Immature natural killer cell (primary cell): ENCODE measurements at regions not wholly inside any gene's neighbourhood (a gene's known extent, or its start where the extent isn't known, plus 50 kb on each side); places are given as distances from the start of the nearest gene placed in this dataset.
"Not testable (repeated sequence)": the region's sequence is repeated elsewhere in the genome, so short reads cannot be mapped to it uniquely, and the experiment has no call there.

Source experiments
- DNase-seq, 3 donors: peaks; one replicate each; pipeline ENCODE4 v3.0.0; 2022; ENCODE audit warnings: mixed read lengths in 1 of 3
- H3K27ac Mint-ChIP-seq, 6 donors: one replicate each; pipeline ENCODE4 v1.8.0; 2020; ENCODE audit warnings: mixed read lengths in 6 of 6, mild to moderate bottlenecking in 5 of 6, inconsistent platforms in 4 of 6, moderate library complexity in 3 of 6
- H3K27me3 Mint-ChIP-seq, 3 donors: one replicate each; pipeline ENCODE4 v1.8.0; 2020 to 2021; ENCODE audit warnings: low read depth in 3 of 3, mild to moderate bottlenecking in 3 of 3, mixed read lengths in 3 of 3, moderate library complexity in 3 of 3, inconsistent platforms in 1 of 3
- H3K36me3 Mint-ChIP-seq, 3 donors: one replicate each; pipeline ENCODE4 v1.8.0; 2020; ENCODE audit warnings: mixed read lengths in 3 of 3, inconsistent platforms in 2 of 3, mild to moderate bottlenecking in 2 of 3
- H3K4me1 Mint-ChIP-seq, 2 donors: one replicate each; pipeline ENCODE4 v1.8.0; 2020; ENCODE audit warnings: inconsistent platforms in 2 of 2, mild to moderate bottlenecking in 2 of 2, mixed read lengths in 2 of 2, moderate library complexity in 1 of 2
- H3K4me3 Mint-ChIP-seq, 5 donors: one replicate each; pipeline ENCODE4 v1.8.0; 2020; ENCODE audit warnings: mild to moderate bottlenecking in 5 of 5, mixed read lengths in 5 of 5, inconsistent platforms in 3 of 5, moderate library complexity in 3 of 5
- H3K9me3 Mint-ChIP-seq, 6 donors: one replicate each; pipeline ENCODE4 v1.8.0; 2020; ENCODE audit warnings: mild to moderate bottlenecking in 6 of 6, mixed read lengths in 6 of 6, inconsistent platforms in 4 of 6, moderate library complexity in 3 of 6

DNA sequence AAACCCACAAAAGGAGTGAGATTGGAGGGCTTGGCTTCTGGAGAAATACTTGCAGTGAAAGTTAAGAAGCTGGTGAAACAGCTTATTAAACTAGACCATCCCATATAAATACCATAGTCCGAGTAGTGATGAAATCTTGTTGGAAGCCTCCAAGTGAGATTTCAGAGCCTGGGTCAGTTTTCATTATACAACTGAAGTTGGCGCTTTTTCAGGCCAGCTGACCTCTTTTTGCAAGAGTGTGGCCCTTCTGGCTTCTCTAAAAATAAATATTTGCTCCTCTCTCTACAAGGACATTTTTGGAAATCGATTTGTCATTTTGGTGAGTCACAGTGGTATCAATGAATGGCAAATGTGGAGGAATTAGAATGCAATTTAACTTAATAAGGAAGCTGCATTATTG, 51.2 kb upstream of the THRB start:
- Mint-ChIP-seq H3K27ac (no peak overlapping the region), H3K36me3 (no peaks in the 10 kb centered on the region), H3K4me1 (no peaks in the 10 kb centered on the region), H3K9me3 (peaks cover 0 to 2% (median under 1%) of the 10 kb centered on the region in 6 donors), H3K4me3 (no peak overlapping the region), H3K27me3 (no peaks in the 10 kb centered on the region)
- no peak for DNase-seq

DNA sequence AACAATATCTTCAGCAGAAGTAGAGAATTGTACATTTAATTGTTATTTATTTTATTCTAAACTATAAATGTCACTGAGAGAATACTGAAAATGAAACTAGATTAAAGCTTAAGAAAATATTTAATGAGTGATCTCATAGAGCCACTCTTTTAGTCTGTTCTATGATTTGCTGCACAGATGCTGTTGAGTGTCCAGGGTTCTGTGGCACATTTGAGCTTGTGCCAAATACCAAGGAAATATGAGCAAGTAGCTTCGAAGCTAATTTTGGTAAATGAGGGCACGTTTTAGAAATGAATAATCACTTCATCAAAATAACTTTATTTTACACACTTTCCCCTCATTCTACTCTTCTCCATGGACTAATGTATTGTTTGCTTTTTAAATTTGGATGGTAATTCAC, 53.6 kb upstream of the THRB start:
- peaks cover 0 to 2% (median 0%) of the 10 kb centered on the region in 6 donors for H3K9me3 Mint-ChIP-seq
- H3K27ac Mint-ChIP-seq = no peak overlapping the region
- DNase-seq = no peak
- H3K4me1 Mint-ChIP-seq = no peaks in the 10 kb centered on the region
- no peaks in the 10 kb centered on the region for H3K27me3 Mint-ChIP-seq
- no peak overlapping the region for H3K4me3 Mint-ChIP-seq
- no peaks in the 10 kb centered on the region for H3K36me3 Mint-ChIP-seq

DNA sequence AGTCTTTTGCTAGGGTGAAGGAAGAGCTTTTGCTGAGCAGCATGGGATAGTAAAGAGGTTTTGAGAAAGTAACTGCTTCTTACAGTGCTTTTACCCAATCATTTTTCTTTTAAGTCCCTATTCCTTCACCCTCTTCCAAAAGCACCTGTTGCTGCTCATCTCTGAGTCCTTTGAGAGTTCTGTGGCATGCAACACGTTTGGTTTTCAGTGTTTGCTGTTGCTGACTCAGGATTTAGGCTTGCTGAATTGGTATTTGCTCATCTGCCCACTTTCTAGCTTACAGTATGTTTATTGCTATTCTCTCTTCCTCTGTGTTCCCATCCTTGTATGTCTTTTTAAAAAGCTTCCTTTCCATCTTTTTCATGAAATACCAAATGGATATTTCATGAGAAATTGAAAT, 55.9 kb upstream of the THRB start:
- Mint-ChIP-seq H3K9me3 (peaks cover 0 to 1% (median 0%) of the 10 kb centered on the region in 6 donors), H3K36me3 (no peaks in the 10 kb centered on the region), H3K4me3 (no peak overlapping the region), H3K27ac (no peak overlapping the region), H3K27me3 (no peaks in the 10 kb centered on the region), H3K4me1 (no peaks in the 10 kb centered on the region)
- DNase-seq = no peak

DNA sequence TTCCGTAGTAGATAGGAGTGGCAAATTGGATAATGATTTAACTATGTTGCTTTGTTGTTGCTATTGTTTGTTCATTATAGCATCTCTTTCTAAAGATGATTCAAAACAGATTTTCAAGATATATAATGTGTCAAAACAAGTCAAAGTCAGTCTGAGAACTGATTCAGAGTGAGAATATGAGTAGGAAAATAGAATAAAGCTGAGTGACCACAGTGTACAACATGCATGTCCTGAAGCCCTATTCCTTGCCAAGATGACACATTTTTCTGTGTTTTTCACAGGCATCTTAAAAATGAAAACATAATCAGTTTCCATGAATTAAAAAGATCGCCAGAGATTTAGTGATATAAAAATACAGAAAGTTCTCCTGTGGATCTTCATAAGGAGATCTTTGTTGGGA, 57.0 kb upstream of the THRB start:
- Mint-ChIP-seq H3K27me3 (no peaks in the 10 kb centered on the region), H3K9me3 (peaks cover 0 to 2% (median 0%) of the 10 kb centered on the region in 6 donors), H3K4me1 (no peaks in the 10 kb centered on the region), H3K27ac (no peak overlapping the region), H3K4me3 (no peak overlapping the region), H3K36me3 (no peaks in the 10 kb centered on the region)
- DNase-seq = no peak

DNA sequence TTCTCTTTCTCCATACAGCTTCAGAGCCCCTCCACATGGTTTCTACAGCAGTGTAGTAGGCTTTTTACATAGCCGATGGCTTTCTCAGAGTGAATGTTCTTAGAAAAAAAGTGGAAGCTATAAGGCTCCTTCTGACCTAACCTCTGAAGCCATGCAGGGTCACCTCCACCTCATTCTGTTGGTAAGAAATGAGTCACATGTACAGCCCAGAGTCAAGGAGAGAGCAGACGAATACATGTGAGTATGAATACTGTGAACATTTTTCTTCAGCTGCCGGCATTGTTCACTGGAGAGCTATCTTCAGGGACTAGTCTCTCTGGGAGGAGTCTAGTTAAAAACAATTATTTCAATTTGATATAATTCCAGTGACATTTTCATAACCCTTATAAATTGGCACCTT, 68.2 kb upstream of the THRB start:
- Mint-ChIP-seq H3K4me3 (no peak overlapping the region), H3K27me3 (no peaks in the 10 kb centered on the region), H3K36me3 (no peaks in the 10 kb centered on the region), H3K27ac (no peak overlapping the region), H3K4me1 (no peaks in the 10 kb centered on the region), H3K9me3 (peaks cover 0 to 15% (median 7%) of the 10 kb centered on the region in 6 donors)
- DNase-seq = no peak

DNA sequence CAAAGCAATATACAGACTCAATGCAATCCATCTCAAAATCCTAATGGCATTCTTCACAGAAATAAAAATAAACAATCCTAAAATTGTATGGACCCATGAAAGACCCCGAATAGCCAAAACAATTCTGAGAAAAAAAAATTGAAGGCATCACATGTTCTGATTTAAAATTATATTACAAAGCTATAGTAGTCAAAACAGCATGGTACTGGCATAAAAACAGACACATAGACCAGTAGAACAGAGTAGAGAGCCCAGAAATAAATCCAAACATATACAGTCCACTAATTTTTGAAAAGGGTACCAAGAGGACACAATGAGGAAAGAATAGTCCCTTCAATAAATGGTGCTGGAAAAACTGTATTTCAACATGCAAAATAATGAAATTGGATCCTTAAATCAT, 70.4 kb upstream of the THRB start:
- DNase-seq = no peak
- Mint-ChIP-seq H3K9me3 (peaks cover 0 to 33% (median 10%) of the 10 kb centered on the region in 6 donors), H3K36me3 (no peaks in the 10 kb centered on the region), H3K4me3 (no peak overlapping the region), H3K4me1 (no peaks in the 10 kb centered on the region), H3K27ac (no peak overlapping the region), H3K27me3 (no peaks in the 10 kb centered on the region)

DNA sequence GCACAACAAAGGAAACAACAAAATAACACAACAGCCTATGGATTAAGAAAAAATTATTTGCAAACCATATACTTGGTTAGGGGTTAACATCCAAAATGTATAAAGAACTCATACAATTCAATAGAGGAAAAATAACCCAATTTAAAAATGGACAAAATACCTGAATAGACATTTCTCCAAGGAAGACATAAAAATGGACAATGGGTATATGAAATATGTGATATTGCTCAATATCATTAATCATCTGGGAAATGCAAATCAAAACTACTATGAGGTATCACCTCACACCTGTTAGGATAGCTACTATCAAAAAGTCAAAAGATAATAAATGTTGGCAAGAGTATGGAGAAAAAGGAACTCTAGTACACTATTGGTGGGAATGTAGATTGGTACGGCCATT, 71.0 kb upstream of the THRB start:
- no peaks in the 10 kb centered on the region for H3K27me3 Mint-ChIP-seq
- no peak for DNase-seq
- H3K36me3 Mint-ChIP-seq = no peaks in the 10 kb centered on the region
- H3K27ac Mint-ChIP-seq = no peak overlapping the region
- H3K4me3 Mint-ChIP-seq = no peak overlapping the region
- peaks cover 0 to 36% (median 10%) of the 10 kb centered on the region in 6 donors for H3K9me3 Mint-ChIP-seq
- no peaks in the 10 kb centered on the region for H3K4me1 Mint-ChIP-seq

DNA sequence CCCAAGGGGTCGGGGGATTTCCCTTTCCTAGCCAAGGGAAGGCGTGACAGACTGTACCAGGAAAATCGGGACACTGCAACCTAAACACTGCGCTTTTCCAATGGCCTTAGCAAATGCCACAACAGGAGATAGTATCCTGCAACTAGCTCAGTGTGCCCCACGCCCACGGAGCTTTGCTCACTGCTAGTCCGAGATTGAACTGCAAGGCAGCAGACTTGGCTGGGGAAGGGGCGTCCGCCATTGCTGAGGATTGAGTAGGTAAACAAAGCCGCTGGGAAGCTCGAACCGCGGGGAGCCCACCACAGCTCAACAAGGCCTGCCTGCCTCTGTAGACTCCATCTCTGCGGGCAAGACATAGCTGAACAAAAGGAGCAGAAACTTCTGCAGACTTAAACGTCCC, 72.3 kb upstream of the THRB start:
- no peak for DNase-seq
- Mint-ChIP-seq H3K9me3 (peaks cover 3 to 36% (median 14%) of the 10 kb centered on the region in 6 donors), H3K4me1 (no peaks in the 10 kb centered on the region)

DNA sequence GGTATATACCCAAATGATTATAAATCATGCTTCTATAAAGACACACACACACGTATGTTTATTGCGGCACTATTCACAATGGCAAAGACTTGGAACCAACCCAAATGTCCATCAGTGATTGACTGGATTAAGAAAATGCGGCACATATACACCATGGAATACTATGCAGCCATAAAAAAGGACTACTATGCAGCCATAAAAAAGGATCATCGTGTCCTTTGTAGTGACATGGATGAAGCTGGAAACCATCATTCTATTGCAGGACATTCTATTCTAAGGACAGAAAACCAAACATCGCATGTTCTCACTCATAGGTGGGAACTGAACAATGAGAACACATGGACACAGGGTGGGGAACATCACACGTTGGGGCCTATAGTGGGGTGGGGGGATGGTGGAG, 77.8 kb upstream of the THRB start:
- not testable (repeated sequence) for H3K36me3 Mint-ChIP-seq, H3K4me3 Mint-ChIP-seq, DNase-seq, H3K4me1 Mint-ChIP-seq, H3K27ac Mint-ChIP-seq, H3K27me3 Mint-ChIP-seq
- peaks cover 5 to 31% (median 8%) of the 10 kb centered on the region in 6 donors for H3K9me3 Mint-ChIP-seq

More for the DNA sequence above, 72.3 kb upstream of the THRB start:
- H3K27me3 Mint-ChIP-seq = no peaks in the 10 kb centered on the region
- H3K4me3 Mint-ChIP-seq = no peak overlapping the region
- H3K27ac Mint-ChIP-seq = no peak overlapping the region
- no peaks in the 10 kb centered on the region for H3K36me3 Mint-ChIP-seq

DNA sequence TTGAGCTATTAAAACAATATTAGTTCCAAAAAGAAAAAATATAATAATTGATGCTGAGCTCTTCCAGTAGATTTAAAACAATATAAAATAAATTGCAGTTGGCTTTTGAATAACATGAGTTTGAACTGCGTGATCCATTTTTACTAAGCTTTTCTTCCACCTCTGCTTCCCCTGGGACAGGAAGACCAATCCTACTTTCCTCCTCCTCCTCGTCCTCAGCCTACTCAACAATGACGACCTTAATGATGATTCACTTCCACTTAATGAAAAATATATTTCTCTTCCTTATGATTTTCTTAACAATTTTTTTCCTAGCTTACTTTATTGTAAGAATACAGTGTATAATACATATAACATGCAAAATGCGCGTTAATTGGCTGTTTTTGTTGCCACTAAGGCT, 78.9 kb upstream of the THRB start:
- H3K4me1 Mint-ChIP-seq = no peaks in the 10 kb centered on the region
- DNase-seq = no peak
- H3K27ac Mint-ChIP-seq = no peak overlapping the region
- H3K27me3 Mint-ChIP-seq = no peaks in the 10 kb centered on the region
- H3K9me3 Mint-ChIP-seq = peaks cover 5 to 27% (median 11%) of the 10 kb centered on the region in 6 donors
- H3K36me3 Mint-ChIP-seq = no peaks in the 10 kb centered on the region
- no peak overlapping the region for H3K4me3 Mint-ChIP-seq

DNA sequence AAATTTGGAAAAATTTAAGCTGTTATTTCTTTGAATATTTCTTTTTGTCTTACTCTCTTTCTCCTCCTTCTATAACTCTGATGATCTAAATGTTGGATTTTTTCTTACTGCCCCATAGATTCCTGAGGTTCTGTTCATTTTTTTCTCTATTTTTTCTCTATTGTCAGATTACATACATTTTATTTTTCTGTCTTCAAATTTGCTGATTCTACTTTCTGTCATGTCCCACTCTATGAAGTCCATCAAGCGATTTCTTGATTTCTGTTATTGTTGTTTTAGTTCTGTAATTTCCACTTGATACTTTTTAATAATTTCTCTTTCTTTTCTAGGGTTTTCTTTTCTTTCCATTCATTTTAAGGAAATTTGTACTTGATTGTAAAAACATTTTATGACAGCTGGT, 83.7 kb upstream of the THRB start:
- DNase-seq = no peak
- no peak overlapping the region for H3K4me3 Mint-ChIP-seq
- H3K4me1 Mint-ChIP-seq = no peaks in the 10 kb centered on the region
- no peaks in the 10 kb centered on the region for H3K36me3 Mint-ChIP-seq
- H3K9me3 Mint-ChIP-seq = peaks cover 0 to 12% (median 4%) of the 10 kb centered on the region in 6 donors
- no peaks in the 10 kb centered on the region for H3K27me3 Mint-ChIP-seq
- no peak overlapping the region for H3K27ac Mint-ChIP-seq

DNA sequence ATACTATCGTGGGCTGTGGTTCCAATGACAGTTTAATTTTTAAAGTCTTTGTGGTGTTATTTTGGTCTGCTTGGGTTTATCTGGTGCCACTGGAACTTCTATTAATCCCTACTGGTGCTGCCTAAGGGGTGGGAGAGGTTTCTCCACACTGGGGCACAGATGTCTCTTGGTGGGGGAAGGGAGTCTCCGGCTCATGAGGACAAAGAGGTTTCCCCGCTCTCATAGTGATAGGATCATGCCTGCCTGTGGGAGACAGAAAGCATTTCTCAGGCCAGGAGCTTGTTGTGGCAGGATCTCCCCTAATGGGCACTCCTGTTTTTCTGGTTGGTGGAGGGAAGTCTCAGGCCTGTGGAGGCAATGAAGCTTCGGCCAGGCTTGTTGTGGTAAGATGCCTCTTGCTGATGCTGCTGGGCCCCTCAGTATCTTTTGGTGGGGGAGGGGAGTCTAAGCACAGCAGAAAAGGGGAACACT, 84.3 kb upstream of the THRB start:
- Mint-ChIP-seq H3K36me3 (no peaks in the 10 kb centered on the region), H3K9me3 (peaks cover 0 to 10% (median 2%) of the 10 kb centered on the region in 6 donors), H3K4me3 (no peak overlapping the region), H3K4me1 (no peaks in the 10 kb centered on the region), H3K27ac (no peak overlapping the region), H3K27me3 (no peaks in the 10 kb centered on the region)
- DNase-seq = no peak

DNA sequence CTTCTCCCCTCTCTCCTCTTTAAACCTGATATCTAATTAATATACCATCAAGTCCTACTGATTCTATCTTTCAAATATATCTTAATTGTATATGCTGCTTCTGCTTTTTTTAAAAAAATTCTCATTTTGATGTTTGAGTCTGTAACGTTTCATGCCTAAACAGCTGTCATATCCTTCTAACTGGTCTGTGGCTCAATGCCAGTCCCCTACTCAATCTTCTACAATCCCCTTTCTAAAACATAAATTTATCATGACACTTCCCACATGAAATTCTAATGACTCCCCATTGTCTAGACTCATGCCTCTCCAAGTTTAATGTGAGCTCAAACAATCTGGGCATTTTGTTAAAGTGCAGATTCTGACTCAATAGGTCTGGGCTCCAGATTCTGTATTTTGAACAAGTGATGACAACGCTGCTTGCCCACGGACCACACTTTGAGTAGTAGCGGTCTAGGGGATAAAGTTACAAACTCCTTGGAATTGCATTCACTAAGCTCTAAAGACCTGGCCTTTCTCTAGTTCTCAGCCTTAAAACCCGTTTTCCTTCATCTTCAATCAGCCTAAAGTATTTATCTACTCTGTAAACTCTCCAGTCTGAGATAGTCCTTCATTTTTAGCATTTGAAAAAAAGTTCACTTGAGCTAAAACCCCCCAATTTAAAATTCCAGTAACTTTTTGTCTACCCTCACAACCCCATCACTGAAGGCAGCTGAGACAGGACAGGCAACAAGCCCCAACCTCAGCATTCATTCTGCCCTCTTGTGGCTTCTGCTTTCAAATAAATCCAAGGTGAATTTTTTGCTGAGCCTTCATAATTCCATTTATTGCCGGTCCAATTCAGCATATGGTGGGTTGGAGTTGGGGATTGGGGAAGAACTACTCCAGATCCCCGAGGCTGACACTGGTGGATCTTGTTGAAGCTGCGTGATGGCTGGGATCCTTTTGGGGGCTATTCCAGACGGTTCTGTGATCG, 88.1 kb upstream of the THRB start:
- no peaks in the 10 kb centered on the region for H3K4me1 Mint-ChIP-seq
- H3K4me3 Mint-ChIP-seq = no peak overlapping the region
- H3K36me3 Mint-ChIP-seq = no peaks in the 10 kb centered on the region
- DNase-seq = no peak
- H3K27me3 Mint-ChIP-seq = peaks cover 0 to 2% (median 2%) of the 10 kb centered on the region in 3 donors
- peaks cover 0 to 11% (median 3%) of the 10 kb centered on the region in 6 donors for H3K9me3 Mint-ChIP-seq
- no peak overlapping the region for H3K27ac Mint-ChIP-seq

DNA sequence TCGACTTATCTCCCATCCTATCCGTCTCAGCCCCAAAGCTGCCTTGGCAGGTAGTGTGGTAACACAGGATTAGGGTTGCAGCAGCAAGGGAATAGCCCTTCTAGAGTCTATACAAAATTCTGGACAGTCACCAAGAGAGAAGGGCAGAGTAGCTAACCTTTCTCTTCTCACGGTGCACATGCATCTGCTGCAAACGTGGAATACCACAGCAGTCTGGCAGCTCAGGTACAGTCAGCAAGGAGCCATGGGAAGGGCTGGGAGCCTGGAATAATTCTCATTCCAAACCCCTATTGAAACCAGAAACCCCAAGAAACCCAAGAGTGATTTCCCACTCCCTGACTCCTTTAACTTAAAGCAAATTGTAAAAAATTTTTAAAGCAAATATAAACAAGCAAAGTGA, 92.3 kb upstream of the THRB start:
- Mint-ChIP-seq H3K4me1 (no peaks in the 10 kb centered on the region), H3K9me3 (peaks cover 0 to 8% (median 0%) of the 10 kb centered on the region in 6 donors), H3K27me3 (peaks cover 0 to 2% (median 2%) of the 10 kb centered on the region in 3 donors), H3K36me3 (no peaks in the 10 kb centered on the region), H3K27ac (no peak overlapping the region), H3K4me3 (no peak overlapping the region)
- DNase-seq = no peak
